ENCODE measurements at regions not wholly inside any gene's neighbourhood (a gene's known extent, or its start where the extent isn't known, plus 50 kb on each side); places are given as distances from the start of the nearest gene placed in this dataset.

- TF ChIP-seq CTCF (IDR thresholded peaks at IDR 0.05; ENCODE audit: insufficient read depth, low read depth, low read length) = no peak
- TF ChIP-seq EZH2 (IDR thresholded peaks at IDR 0.05; ENCODE audit: insufficient read depth, low read length) = no peak
Observed at GRCh38 chr11:109733245-109733644, 311.3 kb downstream of the C11orf87 start.
